ENCODE measurements at regions not wholly inside any gene's neighbourhood (a gene's known extent, or its start where the extent isn't known, plus 50 kb on each side); places are given as distances from the start of the nearest gene placed in this dataset.
"Not testable (repeated sequence)": the region's sequence is repeated elsewhere in the genome, so short reads cannot be mapped to it uniquely, and the experiment has no call there.

DNA sequence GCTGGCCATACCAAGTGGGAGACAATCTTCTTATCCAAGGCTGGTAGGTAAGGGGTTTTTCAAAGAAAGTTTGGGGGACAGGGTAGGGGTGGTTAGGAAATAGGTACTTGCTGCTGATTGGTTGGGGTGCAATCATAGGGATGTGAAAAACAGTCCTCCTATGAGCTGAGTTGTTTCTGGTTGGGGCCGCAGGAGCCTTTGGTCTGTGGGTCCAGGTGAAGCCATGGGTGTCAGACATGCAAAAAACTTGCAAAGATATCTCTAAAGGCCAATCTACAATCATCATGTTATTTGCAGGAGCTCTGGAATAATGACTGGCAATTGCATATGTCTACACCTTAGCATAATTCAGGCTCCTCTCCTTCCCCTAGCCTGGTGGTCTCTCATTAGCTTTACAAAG lies 982.3 kb downstream of the DIPK2A start:
- no peaks in the 10 kb centered on the region for H3K36me3 ChIP-seq (ENCODE audit: control insufficient read depth, insufficient read depth, low read length)
- no peaks in the 10 kb centered on the region for H3K27me3 ChIP-seq (ENCODE audit: control insufficient read depth, insufficient read depth, low read length)
- H3K9me3 ChIP-seq (replicated peaks; ENCODE audit: control insufficient read depth, low read depth, low read length): peaks cover 2% of the 10 kb centered on the region
- H3K27ac ChIP-seq (ENCODE audit: low read length): no peak overlapping the region
- DNase-seq: no peak
- H3K4me3 ChIP-seq (ENCODE audit: low read length): no peak overlapping the region
- no peaks in the 10 kb centered on the region for H3K4me1 ChIP-seq (ENCODE audit: control insufficient read depth, insufficient read depth, low read length)
- 100% methylated on average over 1 of the region's 1 CpG for WGBS (ENCODE audit: insufficient coverage)

DNA sequence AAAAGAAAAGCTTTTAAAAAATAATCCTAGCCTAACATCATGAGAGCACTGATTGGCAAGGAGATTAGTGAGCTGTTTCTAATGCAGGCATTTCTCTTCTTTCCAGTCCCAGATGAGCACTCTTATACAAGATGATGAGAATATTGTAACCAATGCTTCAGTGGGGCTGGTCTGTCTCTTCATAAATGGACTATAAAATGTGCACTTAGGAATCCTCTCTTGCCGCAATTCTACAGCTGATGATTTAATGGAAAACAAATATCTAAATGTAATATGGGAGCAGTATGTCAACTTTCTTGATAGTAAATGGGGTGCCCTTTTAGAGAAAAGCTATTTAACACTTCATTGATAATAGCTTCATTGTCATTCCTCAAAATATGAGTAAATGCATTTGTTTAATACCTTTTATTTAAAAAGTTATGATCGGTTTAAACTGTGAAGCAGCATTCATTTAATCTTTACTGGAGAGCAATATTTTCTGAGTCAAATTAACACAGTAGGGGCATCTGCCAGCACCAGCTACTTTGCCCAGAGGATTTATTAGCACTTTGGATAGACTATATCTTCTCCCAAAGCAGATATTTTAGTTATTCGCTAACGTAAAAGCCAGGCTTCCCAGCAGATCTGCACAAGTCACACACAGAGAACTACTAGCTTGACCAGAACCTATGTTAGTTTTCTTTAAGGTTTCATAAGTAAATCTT lies 985.9 kb downstream of the DIPK2A start:
- H3K9me3 ChIP-seq (replicated peaks; ENCODE audit: control insufficient read depth, low read depth, low read length): no peaks in the 10 kb centered on the region
- H3K4me1 ChIP-seq (ENCODE audit: control insufficient read depth, insufficient read depth, low read length): no peaks in the 10 kb centered on the region
- no peaks in the 10 kb centered on the region for H3K27me3 ChIP-seq (ENCODE audit: control insufficient read depth, insufficient read depth, low read length)
- no peak overlapping the region for H3K27ac ChIP-seq (ENCODE audit: low read length)
- no peak overlapping the region for H3K4me3 ChIP-seq (ENCODE audit: low read length)
- DNase-seq: peak; percentile 29
- H3K36me3 ChIP-seq (ENCODE audit: control insufficient read depth, insufficient read depth, low read length): no peaks in the 10 kb centered on the region
- no CpG with 5 or more reads among the region's 4 CpGs for WGBS (ENCODE audit: insufficient coverage)

DNA sequence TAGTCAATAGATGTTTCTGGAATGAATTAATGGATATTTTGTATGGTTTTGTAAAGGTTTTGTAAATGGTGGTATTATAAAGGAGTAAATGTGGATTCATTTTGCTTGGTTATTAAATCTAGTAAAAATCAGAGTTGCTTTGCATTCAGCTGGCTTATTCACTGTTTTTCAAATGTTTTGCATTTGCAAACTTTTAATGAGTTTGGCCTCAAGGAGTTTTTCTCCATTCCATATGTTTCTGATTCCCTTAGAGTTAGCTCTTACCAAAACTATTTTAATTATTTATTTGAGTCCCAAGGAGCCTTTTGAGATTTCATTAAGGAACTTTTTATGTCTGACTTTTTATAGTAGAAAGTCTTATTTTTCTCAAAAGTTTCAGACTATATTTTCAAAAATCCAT lies 992.2 kb downstream of the DIPK2A start:
- Histone ChIP-seq H3K4me3 (ENCODE audit: low read length) (no peak overlapping the region), H3K36me3 (ENCODE audit: control insufficient read depth, insufficient read depth, low read length) (no peaks in the 10 kb centered on the region), H3K27me3 (ENCODE audit: control insufficient read depth, insufficient read depth, low read length) (no peaks in the 10 kb centered on the region), H3K9me3 (replicated peaks; ENCODE audit: control insufficient read depth, low read depth, low read length) (no peaks in the 10 kb centered on the region), H3K4me1 (ENCODE audit: control insufficient read depth, insufficient read depth, low read length) (no peaks in the 10 kb centered on the region), H3K27ac (ENCODE audit: low read length) (peak overlapping the region; percentile 13)
- DNase-seq: peak; percentile 81

DNA sequence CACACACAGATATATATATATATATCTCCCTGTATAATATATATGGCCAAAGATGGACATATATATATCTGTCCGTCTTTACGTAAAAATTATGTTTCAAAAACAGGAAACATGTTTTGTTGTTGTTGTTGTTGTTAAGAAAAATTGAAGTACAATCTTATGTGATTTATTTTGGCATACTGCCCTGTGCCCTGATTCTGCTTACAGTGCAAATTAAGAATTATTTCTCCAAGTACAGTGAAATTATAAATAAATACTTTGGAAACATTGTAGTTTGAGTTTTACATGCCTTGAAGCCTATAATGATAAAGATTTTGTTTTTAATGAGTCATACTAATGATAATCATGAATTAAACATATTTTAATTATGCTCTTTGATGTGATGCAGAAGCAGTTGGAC lies 994.9 kb downstream of the DIPK2A start:
- DNase-seq: no peak
- no peak overlapping the region for H3K4me3 ChIP-seq (ENCODE audit: low read length)
- no peaks in the 10 kb centered on the region for H3K27me3 ChIP-seq (ENCODE audit: control insufficient read depth, insufficient read depth, low read length)
- WGBS (ENCODE audit: insufficient coverage): no CpG with 5 or more reads among the region's 2 CpGs
- H3K4me1 ChIP-seq (ENCODE audit: control insufficient read depth, insufficient read depth, low read length): no peaks in the 10 kb centered on the region
- H3K36me3 ChIP-seq (ENCODE audit: control insufficient read depth, insufficient read depth, low read length): no peaks in the 10 kb centered on the region
- H3K9me3 ChIP-seq (replicated peaks; ENCODE audit: control insufficient read depth, low read depth, low read length): no peaks in the 10 kb centered on the region
- H3K27ac ChIP-seq (ENCODE audit: low read length): no peak overlapping the region

DNA sequence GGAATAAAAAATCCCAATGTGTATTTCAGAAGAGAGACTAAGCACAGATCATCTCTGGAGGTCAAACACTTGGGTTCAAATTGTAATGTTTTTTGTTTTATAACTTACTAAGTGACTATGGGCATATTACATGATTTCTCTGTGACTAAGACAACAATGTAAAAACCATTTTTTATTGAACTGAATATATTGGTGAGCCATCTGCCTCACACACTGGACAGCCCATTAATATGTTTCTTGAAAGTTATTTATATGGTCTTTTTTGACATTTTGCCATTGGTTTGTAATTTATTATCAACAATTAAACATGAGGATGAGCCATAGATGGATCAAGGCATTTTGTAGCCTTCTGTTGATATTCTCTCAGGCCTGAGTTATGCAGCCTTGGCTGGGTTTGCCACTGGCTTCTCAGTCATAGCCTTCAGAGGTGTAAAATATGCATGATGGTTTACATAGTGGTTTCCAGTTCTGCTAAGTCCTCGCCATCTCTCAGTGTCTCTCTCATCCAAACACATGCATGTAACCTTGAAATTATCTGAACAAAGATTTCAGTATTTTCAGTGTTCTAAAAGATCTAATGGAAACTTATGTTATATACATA lies 997.2 kb downstream of the DIPK2A start:
- no peaks in the 10 kb centered on the region for H3K9me3 ChIP-seq (replicated peaks; ENCODE audit: control insufficient read depth, low read depth, low read length)
- H3K27ac ChIP-seq (ENCODE audit: low read length): no peak overlapping the region
- no peak for DNase-seq
- H3K36me3 ChIP-seq (ENCODE audit: control insufficient read depth, insufficient read depth, low read length): no peaks in the 10 kb centered on the region
- H3K4me3 ChIP-seq (ENCODE audit: low read length): no peak overlapping the region
- WGBS (ENCODE audit: insufficient coverage): no CpG with 5 or more reads among the region's 1 CpG
- no peaks in the 10 kb centered on the region for H3K27me3 ChIP-seq (ENCODE audit: control insufficient read depth, insufficient read depth, low read length)
- H3K4me1 ChIP-seq (ENCODE audit: control insufficient read depth, insufficient read depth, low read length): no peaks in the 10 kb centered on the region

DNA sequence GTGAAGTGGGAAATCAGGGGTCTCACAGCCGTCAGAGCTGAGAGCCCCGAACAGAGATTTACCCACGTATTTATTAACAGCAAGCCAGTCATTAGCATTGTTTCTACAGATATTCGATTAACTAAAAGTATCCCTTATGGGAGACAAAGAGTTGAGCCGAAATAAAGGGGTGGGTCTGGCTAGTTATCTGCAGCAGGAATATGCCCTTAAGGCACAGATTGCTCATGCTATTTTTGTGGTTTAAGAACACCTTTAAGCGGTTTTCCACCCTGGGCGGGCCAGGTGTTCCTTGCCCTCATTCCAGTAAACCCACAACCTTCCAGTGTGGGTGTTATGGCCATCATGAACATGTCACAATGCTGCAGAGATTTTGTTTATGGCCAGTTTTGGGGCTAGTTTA lies 1012.9 kb downstream of the DIPK2A start:
- WGBS (ENCODE audit: insufficient coverage): 83% methylated on average over 1 of the region's 7 CpGs
- H3K9me3 ChIP-seq (replicated peaks; ENCODE audit: control insufficient read depth, low read depth, low read length); DNase-seq: not testable (repeated sequence)

DNA sequence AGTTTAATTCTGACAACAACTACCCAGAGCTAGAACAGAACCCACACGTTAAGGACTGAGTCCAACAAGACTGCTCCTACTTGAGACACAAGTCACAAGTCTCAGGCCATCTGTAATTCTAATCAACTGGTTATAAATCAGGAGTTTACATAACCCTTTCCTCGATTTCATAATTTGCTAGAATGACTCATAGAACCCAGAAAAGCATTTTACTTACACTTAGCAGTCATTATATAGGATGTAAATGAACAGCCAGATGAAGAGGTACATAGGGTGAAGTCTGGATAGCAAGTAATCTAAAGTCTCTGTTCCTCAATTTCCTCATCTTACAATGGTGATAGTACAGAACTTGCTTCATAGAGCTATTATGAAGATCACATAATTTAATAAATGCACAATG lies 1018.2 kb downstream of the DIPK2A start:
- DNase-seq: no peak
- H3K4me3 ChIP-seq (ENCODE audit: low read length): no peak overlapping the region
- no CpG with 5 or more reads among the region's 2 CpGs for WGBS (ENCODE audit: insufficient coverage)
- no peaks in the 10 kb centered on the region for H3K4me1 ChIP-seq (ENCODE audit: control insufficient read depth, insufficient read depth, low read length)
- no peaks in the 10 kb centered on the region for H3K9me3 ChIP-seq (replicated peaks; ENCODE audit: control insufficient read depth, low read depth, low read length)
- H3K36me3 ChIP-seq (ENCODE audit: control insufficient read depth, insufficient read depth, low read length): no peaks in the 10 kb centered on the region
- no peaks in the 10 kb centered on the region for H3K27me3 ChIP-seq (ENCODE audit: control insufficient read depth, insufficient read depth, low read length)
- H3K27ac ChIP-seq (ENCODE audit: low read length): no peak overlapping the region

More for the DNA sequence above, 1012.9 kb downstream of the DIPK2A start:
- H3K27me3 ChIP-seq (ENCODE audit: control insufficient read depth, insufficient read depth, low read length); H3K36me3 ChIP-seq (ENCODE audit: control insufficient read depth, insufficient read depth, low read length); H3K27ac ChIP-seq (ENCODE audit: low read length); H3K4me1 ChIP-seq (ENCODE audit: control insufficient read depth, insufficient read depth, low read length); H3K4me3 ChIP-seq (ENCODE audit: low read length): not testable (repeated sequence)

DNA sequence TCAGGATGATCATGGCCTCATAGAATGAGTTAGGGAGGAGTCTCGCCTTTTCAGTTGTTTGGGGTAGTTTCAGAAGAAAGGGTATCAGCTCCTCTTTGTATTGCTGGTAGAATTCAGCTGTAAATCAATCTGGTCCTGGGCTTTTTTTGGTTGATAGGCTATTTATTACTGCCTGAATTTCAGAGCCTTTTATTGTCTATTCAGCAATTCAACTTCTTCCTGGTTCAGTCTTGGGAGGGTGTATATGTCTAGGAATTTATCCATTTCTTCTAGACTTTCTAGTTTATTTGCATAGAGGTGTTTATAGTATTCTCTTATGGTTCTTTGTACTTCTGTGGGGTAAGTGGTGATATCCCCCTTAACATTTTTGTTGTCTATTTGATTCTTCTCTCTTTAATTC lies 1024.2 kb downstream of the DIPK2A start:
- peaks cover 2% of the 10 kb centered on the region for H3K9me3 ChIP-seq (replicated peaks; ENCODE audit: control insufficient read depth, low read depth, low read length)
- H3K4me1 ChIP-seq (ENCODE audit: control insufficient read depth, insufficient read depth, low read length): no peaks in the 10 kb centered on the region
- no peak for DNase-seq
- WGBS (ENCODE audit: insufficient coverage): no CpG with 5 or more reads among the region's 1 CpG
- no peak overlapping the region for H3K27ac ChIP-seq (ENCODE audit: low read length)
- H3K4me3 ChIP-seq (ENCODE audit: low read length): no peak overlapping the region
- H3K36me3 ChIP-seq (ENCODE audit: control insufficient read depth, insufficient read depth, low read length): no peaks in the 10 kb centered on the region
- no peaks in the 10 kb centered on the region for H3K27me3 ChIP-seq (ENCODE audit: control insufficient read depth, insufficient read depth, low read length)

DNA sequence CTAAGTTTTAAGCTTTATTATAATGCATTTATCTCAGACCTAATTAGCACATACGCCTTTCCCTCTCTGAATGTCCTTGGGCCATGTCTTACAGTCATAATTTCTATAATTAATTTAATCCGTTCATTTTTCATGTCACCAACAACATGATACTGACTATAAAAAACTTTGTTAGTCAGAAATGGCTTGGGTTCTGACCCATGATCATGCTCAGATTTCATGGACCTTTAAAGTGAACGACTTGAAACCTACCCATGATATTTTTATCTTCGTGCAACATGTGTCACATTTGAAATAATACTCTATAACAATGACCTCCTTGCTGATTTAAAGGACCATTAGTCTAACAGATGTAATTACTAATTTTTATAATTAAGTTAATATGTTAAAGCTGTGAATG lies 1033.8 kb downstream of the DIPK2A start:
- H3K4me3 ChIP-seq (ENCODE audit: low read length): no peak overlapping the region
- 100% methylated on average over 1 of the region's 4 CpGs for WGBS (ENCODE audit: insufficient coverage)
- no peaks in the 10 kb centered on the region for H3K27me3 ChIP-seq (ENCODE audit: control insufficient read depth, insufficient read depth, low read length)
- no peak overlapping the region for H3K27ac ChIP-seq (ENCODE audit: low read length)
- DNase-seq: no peak
- peaks cover under 1% of the 10 kb centered on the region for H3K9me3 ChIP-seq (replicated peaks; ENCODE audit: control insufficient read depth, low read depth, low read length)
- no peaks in the 10 kb centered on the region for H3K36me3 ChIP-seq (ENCODE audit: control insufficient read depth, insufficient read depth, low read length)
- H3K4me1 ChIP-seq (ENCODE audit: control insufficient read depth, insufficient read depth, low read length): no peaks in the 10 kb centered on the region

DNA sequence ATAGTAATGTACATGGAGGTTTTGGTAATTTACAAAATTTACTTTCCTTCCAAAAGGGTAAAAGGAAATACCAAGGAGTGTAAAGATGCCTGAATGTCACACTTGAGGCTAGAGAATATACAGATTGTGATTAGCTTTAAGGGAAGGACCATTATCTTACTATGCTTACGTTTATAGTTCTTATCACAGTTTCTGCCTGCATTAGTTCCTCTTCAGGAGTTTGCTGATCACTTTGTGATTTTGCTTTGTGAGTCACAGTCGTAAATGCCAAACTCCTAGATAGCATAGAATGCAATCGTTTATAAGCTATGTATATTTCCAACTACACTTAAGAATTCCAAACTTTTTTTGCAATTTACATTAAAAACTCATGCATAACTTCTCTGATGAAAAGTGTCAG lies 1034.6 kb downstream of the DIPK2A start:
- Histone ChIP-seq H3K36me3 (ENCODE audit: control insufficient read depth, insufficient read depth, low read length) (no peaks in the 10 kb centered on the region), H3K4me3 (ENCODE audit: low read length) (no peak overlapping the region), H3K4me1 (ENCODE audit: control insufficient read depth, insufficient read depth, low read length) (no peaks in the 10 kb centered on the region), H3K27me3 (ENCODE audit: control insufficient read depth, insufficient read depth, low read length) (no peaks in the 10 kb centered on the region), H3K9me3 (replicated peaks; ENCODE audit: control insufficient read depth, low read depth, low read length) (no peaks in the 10 kb centered on the region), H3K27ac (ENCODE audit: low read length) (no peak overlapping the region)
- DNase-seq: no peak
- no CpG with 5 or more reads among the region's 3 CpGs for WGBS (ENCODE audit: insufficient coverage)

DNA sequence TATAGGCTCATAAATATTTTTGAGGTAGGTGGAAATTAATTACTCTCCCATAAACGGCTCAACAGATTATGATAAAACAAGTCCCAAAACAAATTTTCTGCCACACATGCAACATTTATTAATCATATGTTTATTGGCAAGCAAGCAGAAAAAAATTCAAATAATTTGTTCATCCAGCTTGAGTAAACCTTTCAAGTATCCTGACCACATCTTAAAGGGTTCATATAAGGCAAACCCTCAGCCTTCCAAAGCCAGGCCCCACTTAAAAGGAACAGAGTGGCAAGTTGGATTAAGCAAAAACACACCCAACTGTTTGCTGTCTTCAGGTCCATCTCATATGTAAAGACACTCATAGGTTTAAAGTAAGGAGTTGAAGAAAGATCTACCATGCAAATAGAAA lies 1042.3 kb downstream of the DIPK2A start:
- Histone ChIP-seq H3K9me3 (replicated peaks; ENCODE audit: control insufficient read depth, low read depth, low read length) (no peaks in the 10 kb centered on the region), H3K27ac (ENCODE audit: low read length) (no peak overlapping the region), H3K4me3 (ENCODE audit: low read length) (no peak overlapping the region), H3K27me3 (ENCODE audit: control insufficient read depth, insufficient read depth, low read length) (no peaks in the 10 kb centered on the region), H3K4me1 (ENCODE audit: control insufficient read depth, insufficient read depth, low read length) (no peaks in the 10 kb centered on the region), H3K36me3 (ENCODE audit: control insufficient read depth, insufficient read depth, low read length) (no peaks in the 10 kb centered on the region)
- no peak for DNase-seq
- no CpG with 5 or more reads among the region's 1 CpG for WGBS (ENCODE audit: insufficient coverage)

Data from muscle of leg (tissue), 3 donors.